ENCODE measurements at regions not wholly inside any gene's neighbourhood (a gene's known extent, or its start where the extent isn't known, plus 50 kb on each side); places are given as distances from the start of the nearest gene placed in this dataset.

DNA sequence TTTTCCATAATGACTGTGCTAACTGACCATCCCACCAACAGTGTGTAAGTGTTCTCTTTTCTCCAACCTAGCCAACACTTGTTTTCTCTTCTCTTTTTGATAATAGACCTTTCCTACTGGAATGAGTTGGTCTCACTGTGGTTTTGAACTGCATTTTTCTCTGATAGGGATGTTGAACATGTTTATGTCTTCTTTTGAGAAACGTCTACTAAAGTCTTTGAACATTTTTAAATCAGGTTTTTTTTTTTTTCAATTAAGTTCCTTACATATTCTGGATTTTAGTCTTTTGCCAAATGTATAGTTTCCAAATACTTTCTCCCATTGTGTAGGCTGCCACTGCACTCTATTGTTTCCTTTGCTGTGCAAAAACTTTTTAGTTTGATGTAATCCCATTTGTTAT is 405.5 kb upstream of the FIGN start:
- no peak overlapping the region for H3K27ac ChIP-seq (ENCODE audit: low read depth, low read length)
- 62% methylated on average over 1 of the region's 1 CpG; no CpG with 5 or more reads in 1 of the 2 experiments for WGBS, 2 experiments (ENCODE audit: insufficient coverage in 1 of 2, insufficient read length in 1 of 2)
- no peaks in the 10 kb centered on the region for H3K27me3 Mint-ChIP-seq (ENCODE audit: insufficient read depth)

DNA sequence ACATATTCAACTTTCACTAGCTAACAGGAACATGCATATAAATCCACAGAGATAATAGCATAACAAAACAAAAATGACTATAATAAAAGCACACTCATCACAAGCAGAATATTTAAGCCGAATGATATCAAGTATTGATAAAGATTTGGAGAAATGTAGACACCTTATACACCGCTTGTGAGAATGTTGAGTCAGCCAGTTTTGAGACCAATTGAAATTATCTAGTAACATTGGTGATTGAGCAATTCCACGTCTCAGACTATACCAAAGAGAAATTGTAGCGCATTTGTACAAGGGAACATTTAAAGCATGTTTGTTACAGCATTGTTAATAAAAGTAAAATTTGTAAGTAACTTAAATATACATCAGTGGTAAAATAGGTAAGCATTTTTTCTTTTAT is 402.9 kb upstream of the FIGN start:
- H3K27me3 Mint-ChIP-seq (ENCODE audit: insufficient read depth): no peaks in the 10 kb centered on the region
- Histone ChIP-seq H3K4me1 (ENCODE audit: control insufficient read depth, insufficient read depth, low read length) (no peaks in the 10 kb centered on the region), H3K27ac (ENCODE audit: low read depth, low read length) (no peak overlapping the region), H3K36me3 (ENCODE audit: control insufficient read depth, insufficient read depth, low read length) (no peaks in the 10 kb centered on the region), H3K27me3 (ENCODE audit: control insufficient read depth, insufficient read depth, low read length, poor library complexity, severe bottlenecking) (no peaks in the 10 kb centered on the region), H3K9me3 (ENCODE audit: control insufficient read depth, low read length) (no peaks in the 10 kb centered on the region), H3K9ac (ENCODE audit: extremely low read depth, low read length, poor library complexity, severe bottlenecking) (no peak overlapping the region), H3K4me3 (ENCODE audit: low read length) (no peak overlapping the region)
- H3K4me1 Mint-ChIP-seq: no peaks in the 10 kb centered on the region
- TF ChIP-seq, protein P1, sequence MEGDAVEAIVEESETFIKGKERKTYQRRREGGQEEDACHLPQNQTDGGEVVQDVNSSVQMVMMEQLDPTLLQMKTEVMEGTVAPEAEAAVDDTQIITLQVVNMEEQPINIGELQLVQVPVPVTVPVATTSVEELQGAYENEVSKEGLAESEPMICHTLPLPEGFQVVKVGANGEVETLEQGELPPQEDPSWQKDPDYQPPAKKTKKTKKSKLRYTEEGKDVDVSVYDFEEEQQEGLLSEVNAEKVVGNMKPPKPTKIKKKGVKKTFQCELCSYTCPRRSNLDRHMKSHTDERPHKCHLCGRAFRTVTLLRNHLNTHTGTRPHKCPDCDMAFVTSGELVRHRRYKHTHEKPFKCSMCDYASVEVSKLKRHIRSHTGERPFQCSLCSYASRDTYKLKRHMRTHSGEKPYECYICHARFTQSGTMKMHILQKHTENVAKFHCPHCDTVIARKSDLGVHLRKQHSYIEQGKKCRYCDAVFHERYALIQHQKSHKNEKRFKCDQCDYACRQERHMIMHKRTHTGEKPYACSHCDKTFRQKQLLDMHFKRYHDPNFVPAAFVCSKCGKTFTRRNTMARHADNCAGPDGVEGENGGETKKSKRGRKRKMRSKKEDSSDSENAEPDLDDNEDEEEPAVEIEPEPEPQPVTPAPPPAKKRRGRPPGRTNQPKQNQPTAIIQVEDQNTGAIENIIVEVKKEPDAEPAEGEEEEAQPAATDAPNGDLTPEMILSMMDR (conservative IDR thresholded peaks at IDR 0.05): no peak
- WGBS, 2 experiments (ENCODE audit: insufficient coverage in 1 of 2, insufficient read length in 1 of 2): 97 to 99% methylated on average over 3 to 4 of the region's 4 CpGs
- no peak overlapping the region for H3K27ac Mint-ChIP-seq
- no peaks in the 10 kb centered on the region for H3K9me3 Mint-ChIP-seq
- no peak for DNase-seq
- H3K4me3 Mint-ChIP-seq: no peak overlapping the region
- H3K36me3 Mint-ChIP-seq (ENCODE audit: low read depth): no peaks in the 10 kb centered on the region

More for the DNA sequence above, 405.5 kb upstream of the FIGN start:
- Histone ChIP-seq H3K27me3 (ENCODE audit: control insufficient read depth, insufficient read depth, low read length, poor library complexity, severe bottlenecking) (no peaks in the 10 kb centered on the region), H3K9ac (ENCODE audit: extremely low read depth, low read length, poor library complexity, severe bottlenecking) (no peak overlapping the region), H3K36me3 (ENCODE audit: control insufficient read depth, insufficient read depth, low read length) (no peaks in the 10 kb centered on the region), H3K4me1 (ENCODE audit: control insufficient read depth, insufficient read depth, low read length) (no peaks in the 10 kb centered on the region), H3K4me3 (ENCODE audit: low read length) (no peak overlapping the region), H3K9me3 (ENCODE audit: control insufficient read depth, low read length) (no peaks in the 10 kb centered on the region)
- Mint-ChIP-seq H3K4me3 (no peak overlapping the region), H3K36me3 (ENCODE audit: low read depth) (no peaks in the 10 kb centered on the region), H3K27ac (no peak overlapping the region), H3K4me1 (no peaks in the 10 kb centered on the region), H3K9me3 (no peaks in the 10 kb centered on the region)
- TF ChIP-seq, protein P1 (conservative IDR thresholded peaks at IDR 0.05): no peak
- DNase-seq: no peak

DNA sequence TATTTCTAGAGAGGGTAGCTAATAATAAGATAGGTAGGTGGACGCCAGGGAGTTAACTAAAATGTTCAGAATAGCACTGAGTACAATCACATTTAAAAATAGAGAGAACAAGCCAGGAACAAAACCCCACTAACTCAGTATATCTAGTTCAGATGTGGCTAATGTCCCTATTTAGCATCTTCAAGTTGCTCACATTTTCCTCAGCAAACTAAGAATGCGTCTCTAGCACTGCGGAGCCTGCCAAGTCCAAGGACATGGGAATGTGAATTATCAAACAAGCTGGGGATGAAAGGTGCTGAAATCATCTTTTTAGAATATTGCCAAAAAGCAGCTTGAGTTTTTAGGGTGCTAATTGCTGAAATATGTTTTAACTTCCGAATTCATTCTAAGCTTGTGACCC is 398.5 kb upstream of the FIGN start:
- Histone ChIP-seq H3K4me3 (ENCODE audit: low read length) (no peak overlapping the region), H3K9me3 (ENCODE audit: control insufficient read depth, low read length) (no peaks in the 10 kb centered on the region), H3K36me3 (ENCODE audit: control insufficient read depth, insufficient read depth, low read length) (no peaks in the 10 kb centered on the region), H3K9ac (ENCODE audit: extremely low read depth, low read length, poor library complexity, severe bottlenecking) (no peak overlapping the region), H3K27me3 (ENCODE audit: control insufficient read depth, insufficient read depth, low read length, poor library complexity, severe bottlenecking) (no peaks in the 10 kb centered on the region), H3K27ac (ENCODE audit: low read depth, low read length) (no peak overlapping the region), H3K4me1 (ENCODE audit: control insufficient read depth, insufficient read depth, low read length) (no peaks in the 10 kb centered on the region)
- H3K4me3 Mint-ChIP-seq: no peak overlapping the region
- WGBS, 2 experiments (ENCODE audit: insufficient coverage in 1 of 2, insufficient read length in 1 of 2): 93% methylated on average over 3 to 4 of the region's 4 CpGs
- no peaks in the 10 kb centered on the region for H3K36me3 Mint-ChIP-seq (ENCODE audit: low read depth)
- no peaks in the 10 kb centered on the region for H3K9me3 Mint-ChIP-seq
- H3K4me1 Mint-ChIP-seq: no peaks in the 10 kb centered on the region
- DNase-seq: no peak
- TF ChIP-seq, protein P1 (conservative IDR thresholded peaks at IDR 0.05): no peak
- no peaks in the 10 kb centered on the region for H3K27me3 Mint-ChIP-seq (ENCODE audit: insufficient read depth)
- no peak overlapping the region for H3K27ac Mint-ChIP-seq

Data from endodermal cell (in vitro differentiated cells).